HG03378 (cell line): ENCODE measurements at regions not wholly inside any gene's neighbourhood (a gene's known extent, or its start where the extent isn't known, plus 50 kb on each side); places are given as distances from the start of the nearest gene placed in this dataset.

Experiments
- ATAC-seq: cut with Tn5 transposase; IDR thresholded peaks from one replicate; pipeline ENCODE4 v1.9.1; 2021; ENCODE audit warnings: mild to moderate bottlenecking, moderate library complexity; ENCODE audit not compliant: unreplicated experiment

DNA sequence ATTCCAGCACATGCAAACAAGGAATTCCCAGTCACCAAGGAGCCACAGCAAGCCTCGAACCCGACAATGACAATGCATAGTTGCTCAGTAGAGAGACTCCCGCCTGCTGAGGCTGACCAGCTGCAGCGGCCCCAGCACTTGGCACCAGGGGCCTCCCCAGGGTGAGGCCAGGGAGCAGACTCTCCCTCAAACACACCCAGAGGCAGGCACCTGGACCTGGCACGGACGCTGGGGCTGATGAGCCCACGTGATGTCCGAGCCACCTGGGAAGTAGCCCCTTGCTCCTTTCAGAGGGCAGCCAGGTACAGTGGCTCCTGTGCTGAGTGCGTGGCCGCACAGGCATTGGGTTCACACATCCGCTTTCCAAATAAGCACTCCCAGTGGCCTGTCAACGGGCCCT lies 315.9 kb upstream of the TGFBR2 start:
- ATAC-seq = no peak

DNA sequence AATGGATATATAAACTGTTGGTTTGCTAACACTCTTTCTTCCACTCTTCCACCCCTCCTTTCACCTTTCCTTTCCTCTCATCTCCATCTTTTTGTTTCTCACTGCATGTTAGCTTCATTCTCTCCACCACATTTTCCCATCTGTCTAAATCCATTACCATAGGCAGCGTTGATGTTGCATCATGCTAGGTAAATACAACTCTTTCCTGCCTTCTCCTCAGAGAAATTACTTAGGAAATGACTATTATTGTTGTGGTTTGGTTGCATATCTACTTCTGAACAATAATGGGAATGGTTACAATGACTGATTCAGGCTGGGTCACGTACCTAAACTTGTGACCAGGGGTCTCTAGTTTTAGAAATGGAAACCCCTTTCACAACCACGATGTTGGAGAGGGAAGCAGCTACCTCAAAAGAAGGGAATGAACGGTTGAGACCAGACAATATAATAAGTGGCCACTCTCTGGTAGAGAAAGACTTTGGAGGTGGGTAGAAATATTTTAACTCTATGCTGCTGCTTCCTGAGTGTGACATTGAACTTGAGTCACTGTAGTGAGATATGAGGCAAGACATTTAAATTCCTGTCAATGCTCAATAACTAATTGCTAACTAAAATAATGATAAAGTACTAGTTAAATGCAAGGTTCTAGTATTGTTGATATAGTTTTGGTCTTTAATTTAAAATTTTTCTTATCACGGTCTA lies 314.1 kb upstream of the TGFBR2 start:
- no peak for ATAC-seq

DNA sequence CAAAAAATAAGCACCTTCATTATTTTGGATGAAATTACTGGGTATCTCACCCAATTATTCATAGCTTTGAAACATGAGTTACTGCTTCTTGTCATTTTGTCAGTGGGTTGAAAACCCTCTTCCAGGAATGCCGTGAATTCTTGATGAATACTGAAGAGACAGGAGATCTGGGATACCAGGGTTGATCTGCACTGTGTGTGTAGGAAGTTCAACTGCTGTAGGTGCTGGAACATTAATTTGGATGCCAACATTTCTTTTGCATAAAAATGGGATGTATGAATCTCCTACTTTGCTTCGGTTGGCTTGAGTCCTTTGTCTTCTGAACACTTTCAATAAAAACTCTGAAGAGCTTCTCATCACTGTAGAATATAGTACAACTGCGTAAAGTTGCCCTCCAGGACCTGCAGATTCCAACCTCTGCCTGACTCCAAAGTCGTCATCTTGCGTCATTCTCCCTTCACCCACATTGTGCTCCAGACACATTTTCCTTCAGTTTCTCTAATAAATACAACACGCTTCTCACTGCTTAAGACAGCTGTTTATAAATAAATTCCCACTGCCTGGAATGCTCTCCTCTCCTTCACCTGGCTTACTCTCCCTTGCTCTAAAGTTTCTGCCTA lies 312.7 kb upstream of the TGFBR2 start:
- ATAC-seq = no peak

DNA sequence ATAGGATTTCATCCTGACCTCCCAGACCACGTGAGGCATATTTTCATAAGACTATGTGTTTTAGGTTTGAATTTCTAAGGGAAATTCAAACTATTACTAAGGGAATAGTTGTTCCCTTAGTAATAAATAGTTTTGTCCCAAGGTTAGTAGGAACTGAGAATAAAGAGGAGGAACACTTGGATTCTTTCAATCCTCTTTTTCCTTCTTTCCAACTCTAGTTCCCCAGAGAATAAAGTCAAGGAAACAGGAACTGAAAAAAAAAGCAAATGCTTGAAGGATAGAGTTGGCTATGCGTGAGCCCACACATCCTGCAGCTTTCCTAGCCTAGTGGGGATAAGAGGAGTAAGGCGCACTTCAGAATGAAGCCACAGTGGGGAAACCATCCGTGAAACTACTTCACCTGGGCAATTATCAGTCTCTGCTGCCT lies 312.1 kb upstream of the TGFBR2 start:
- no peak for ATAC-seq

DNA sequence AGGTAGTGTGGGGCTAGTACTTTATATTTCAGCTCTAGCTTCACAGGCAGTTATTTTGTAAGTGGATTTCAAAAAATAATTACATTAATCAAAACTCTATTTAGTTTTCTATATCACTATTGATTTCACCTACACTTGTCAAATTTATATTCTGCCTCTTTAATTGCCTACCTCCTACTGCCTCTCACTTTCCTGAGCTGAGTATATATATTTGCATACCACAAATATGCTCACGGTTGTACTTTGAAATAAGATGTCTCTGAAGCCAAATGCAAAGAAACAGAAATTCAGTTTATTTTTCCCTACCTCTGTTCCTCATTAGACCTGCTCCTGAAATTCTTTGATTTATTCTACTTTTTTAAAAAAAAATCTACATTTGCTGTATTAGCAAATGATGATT lies 309.3 kb upstream of the TGFBR2 start:
- ATAC-seq = no peak

DNA sequence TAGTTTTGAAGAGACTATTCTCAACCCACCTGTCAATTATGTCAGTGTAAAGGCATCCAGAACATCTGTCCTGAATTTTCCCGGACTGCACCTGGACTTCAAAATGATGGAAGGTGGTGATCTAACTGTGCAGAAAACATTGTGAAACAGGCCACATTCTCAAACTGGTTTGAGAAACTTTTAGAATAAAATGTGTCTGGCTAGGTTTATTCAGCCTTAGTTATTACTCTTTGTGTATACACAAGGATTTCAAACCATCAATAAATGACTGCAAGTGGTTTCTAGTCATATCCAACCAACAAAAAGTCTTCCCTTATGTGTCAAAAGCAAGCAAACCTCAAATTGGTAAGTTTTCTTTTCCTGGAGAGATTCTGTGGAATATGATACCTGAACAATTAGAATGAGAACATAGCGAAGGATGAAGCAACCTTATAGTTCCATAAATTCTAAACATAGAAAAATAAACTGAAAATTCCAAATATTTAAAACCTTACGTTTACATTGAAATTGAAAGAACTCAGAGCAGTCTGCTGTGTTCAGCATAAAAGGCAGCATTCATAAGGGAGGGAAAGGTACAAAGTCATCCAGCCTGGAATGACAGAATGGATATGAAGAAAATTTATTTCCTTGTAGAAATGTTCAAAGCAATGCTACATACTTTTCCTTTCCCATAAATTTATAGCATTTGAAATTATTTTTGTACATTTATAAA lies 306.6 kb upstream of the TGFBR2 start:
- ATAC-seq = no peak

DNA sequence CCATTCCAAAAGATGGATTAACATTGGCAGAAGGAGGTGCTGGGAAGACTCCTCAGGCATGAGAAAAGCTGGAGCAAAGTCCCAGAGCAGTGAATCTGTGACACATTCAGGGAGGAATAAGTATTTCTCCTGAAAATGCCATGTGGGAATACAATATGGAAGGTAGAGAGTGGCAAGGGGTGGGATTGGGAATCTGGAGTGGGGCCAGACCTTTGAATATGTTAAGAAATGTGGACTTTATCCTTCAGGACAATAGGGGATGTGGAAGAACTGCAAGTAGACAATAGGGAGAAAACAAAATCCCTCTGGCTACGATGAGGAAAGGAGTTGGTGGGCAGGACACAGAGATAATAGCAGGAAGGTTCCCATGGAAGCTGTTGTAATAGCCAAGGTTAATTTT lies 305.6 kb upstream of the TGFBR2 start:
- no peak for ATAC-seq

DNA sequence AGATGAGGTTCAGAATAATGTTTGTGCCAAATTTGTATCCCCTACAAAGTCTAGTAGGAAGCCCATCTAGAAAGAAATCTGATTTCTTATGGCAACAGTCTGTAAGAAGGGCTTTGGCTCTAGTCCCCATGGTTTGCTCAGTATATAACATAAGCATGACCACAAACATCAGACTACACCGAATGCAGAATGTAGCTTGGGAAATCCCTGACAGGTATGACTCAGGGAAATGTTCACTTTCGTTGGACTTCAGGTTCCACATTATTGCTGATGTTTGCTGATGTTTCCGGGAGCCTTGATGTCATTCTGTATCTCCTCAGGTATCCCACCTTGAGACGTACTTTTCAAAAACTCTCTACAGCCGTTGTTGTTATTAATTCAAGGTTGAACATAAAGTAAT lies 304.4 kb upstream of the TGFBR2 start:
- no peak for ATAC-seq

DNA sequence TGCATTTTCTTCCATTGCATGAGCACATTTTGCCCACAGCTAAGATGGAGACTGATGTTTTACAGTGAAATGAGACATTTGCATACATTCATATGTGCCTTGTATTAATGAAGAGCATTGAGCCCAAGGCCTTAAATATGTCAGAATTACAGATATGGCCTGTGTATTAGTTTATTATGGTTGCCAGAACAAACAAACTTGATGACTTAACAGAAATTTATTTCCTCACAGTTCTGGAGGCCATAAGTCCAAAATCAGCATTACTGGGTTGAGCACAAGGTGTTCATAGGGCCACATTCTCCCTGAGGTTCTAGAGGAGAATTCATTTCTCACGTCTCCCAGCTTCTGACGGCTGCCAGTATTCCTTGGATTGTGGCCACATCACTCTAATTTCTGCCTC lies 302.6 kb upstream of the TGFBR2 start:
- ATAC-seq = no peak

DNA sequence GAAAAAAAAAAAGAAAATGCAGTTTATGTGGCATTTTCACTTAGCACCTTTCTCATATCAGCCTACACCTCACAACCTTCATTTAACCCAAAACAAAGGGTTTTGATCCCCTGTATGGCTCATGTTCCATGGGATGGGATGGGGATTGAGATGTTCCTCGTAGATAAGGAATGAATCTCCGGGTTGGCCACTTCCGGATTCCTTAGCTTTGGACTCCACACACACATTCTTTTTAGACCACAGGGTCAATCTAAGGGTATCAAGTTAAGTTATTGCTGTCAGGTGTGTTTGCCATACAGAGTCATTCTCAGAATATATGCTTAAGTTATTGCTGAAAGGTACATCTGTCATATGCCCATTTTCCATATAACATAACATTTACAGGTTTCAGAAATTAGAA lies 301.4 kb upstream of the TGFBR2 start:
- ATAC-seq = no peak

DNA sequence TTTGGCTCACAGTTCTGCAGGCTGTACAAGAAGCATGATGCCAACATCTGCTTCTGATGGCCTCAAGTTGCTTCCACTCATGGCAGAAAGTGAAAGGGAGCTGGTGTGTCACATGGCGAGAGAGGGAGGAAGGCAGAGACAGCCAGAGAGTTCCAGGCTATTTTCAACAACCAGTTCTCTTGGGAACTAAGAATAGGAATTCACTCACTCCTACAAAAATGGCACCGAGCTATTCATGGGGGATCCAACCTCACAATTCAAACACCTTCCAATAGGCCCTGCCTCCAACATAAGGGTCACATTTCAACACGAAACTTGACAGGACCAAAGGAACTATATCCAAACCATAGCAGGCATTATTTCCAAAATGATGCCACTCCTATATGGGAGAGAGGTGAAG lies 299.5 kb upstream of the TGFBR2 start:
- no peak for ATAC-seq

DNA sequence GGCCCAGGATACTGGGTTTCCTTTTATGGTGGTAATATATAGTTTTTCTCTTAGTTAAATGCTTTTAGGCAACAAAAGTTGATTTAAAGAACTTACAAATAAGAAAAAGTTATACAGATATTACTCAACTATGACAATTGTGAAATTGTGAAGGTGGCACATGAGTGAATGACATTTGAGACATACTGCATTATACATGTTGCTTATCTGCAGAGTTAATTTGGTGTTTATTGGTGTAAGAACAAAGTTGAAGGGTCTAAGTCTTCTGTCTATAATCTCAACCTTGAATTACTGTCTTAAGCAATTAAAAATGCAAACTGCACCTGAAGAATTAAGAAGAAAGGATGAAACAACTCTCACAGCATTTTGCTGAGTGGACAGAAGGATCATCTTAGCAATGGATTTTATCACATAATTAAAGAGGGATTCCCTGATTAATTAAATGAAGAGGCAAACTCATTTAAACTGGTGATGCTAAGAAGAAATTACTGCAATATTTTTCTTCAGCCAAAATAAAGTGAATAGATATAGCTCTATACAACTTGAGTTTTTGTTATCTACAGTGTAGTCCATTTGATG lies 298.9 kb upstream of the TGFBR2 start:
- ATAC-seq = no peak

DNA sequence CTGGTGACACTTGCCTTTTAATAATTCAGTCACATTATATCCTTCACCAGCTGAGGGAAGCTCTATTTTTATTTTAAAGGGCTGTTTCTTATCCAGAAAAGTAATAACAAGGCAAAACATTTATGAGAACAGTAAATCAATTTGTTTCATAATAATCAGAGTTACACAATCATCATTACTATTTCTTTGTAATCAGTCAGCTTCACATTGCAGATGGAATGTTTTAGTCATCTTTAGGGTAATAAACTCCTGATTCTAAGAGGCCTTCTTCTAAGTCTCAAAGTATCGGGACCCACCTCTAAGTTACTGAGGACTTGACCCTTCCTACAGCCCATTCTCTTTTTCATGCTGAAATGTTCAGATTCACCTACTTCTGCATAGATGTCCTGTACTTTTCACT lies 298.3 kb upstream of the TGFBR2 start:
- ATAC-seq = no peak

DNA sequence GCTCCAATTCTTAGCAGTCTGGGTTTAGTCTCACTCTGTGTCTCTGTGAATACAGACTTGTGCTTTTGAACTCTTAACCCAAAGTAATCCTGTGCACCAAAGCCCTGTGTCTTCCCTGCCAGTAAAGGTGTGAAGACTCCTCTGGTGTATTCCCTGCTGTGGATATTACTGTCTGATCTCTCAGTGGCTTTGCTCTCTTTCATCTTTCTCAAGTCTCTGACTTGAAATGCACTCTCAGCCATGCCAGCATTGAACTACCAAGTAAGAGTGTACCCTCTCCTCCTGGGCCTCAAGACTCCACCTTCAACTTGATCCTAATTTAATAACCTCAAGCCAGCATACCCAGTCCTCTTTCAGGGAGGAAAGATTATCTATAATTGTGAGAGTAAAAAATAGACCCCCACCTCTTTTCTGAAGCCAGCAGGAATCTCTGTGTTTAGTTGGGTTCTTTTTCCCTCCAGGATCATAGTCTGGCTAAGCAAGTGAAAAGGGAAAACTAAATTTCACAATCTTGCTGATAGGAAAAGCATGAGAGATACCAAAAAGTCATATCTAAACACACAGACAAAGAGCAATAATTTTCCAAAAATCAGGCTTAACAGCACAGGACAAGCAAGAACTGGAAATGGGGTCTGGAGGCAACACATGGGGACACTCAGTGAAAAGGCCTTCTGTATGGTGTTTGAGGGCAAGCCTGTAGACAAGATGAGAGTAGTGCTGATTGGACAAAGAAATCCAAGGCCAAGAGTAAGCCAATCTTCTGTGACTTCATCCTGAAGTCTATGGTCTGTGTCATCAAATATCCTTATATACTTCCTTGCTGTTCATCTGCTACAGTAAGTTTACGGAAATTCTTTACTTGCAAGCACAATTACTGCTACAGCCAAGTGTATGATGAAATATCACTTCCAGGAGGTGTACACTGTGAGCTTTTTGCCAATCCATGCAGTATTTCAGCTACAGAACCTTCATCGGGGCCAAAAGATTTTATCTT lies 296.1 kb upstream of the TGFBR2 start:
- no peak for ATAC-seq

DNA sequence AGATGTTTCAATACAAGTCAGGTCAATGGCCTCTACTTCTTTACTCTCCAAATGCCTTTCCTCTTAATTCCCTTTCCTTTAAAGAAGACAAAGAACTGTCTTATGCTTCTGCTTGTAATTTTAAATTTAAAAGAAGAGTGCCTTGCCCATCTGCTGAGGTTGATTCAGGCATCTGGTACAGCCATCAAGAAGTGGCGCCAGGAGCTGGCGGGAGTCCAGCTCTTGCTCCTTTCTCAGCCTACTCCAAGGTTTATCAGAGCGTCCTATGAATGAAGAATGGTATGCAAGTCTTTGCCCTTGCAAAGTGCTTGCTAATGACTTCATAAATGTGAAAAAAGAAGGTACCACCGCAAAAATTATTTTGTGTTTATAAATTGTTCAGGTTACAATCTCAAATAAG lies 294.6 kb upstream of the TGFBR2 start:
- no peak for ATAC-seq

DNA sequence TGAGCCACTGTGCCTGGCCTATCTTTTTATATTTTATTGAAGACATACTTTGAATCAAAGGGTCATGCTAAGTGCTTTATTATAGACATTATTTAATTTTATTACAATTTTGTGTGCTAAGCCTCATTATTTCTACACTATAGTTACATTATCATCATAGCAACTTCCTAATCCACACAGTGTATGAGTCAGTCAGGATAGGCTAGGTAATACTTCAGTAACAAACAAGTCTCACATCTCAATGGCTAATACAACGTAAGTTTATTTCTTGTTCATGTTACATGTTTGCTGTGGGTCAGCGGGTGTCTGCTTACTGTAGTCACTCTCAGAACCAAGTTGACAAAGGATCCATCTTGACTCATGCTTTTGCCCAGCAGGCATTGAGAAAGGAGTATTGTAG lies 292.6 kb upstream of the TGFBR2 start:
- no peak for ATAC-seq

DNA sequence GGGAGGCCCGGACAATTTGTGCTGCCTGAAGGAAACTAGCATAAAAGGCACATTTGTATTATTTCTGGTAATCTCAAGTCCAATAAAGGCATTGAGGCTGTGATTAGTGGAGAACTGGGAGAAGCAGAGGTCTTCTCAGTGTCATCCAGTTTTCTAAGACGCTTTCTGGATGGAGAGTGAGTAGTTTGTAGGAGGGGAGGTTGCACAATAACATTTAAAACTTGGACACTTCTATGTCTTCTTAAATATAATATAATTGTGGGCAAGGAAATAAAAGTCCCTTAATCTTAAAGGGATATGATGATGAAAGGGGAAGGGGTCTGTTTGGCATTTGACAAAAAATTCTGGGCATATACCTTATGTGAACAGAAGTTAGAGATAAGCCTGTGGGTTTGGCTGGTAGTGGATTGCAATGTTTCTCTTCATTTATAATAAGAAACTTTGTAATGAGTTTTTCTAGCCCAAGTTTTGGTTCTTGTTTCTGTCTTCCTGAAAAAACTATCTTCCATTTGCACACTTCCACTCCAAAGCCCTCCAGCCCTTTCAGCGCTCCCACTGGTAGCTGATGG lies 291.6 kb upstream of the TGFBR2 start:
- no peak for ATAC-seq

DNA sequence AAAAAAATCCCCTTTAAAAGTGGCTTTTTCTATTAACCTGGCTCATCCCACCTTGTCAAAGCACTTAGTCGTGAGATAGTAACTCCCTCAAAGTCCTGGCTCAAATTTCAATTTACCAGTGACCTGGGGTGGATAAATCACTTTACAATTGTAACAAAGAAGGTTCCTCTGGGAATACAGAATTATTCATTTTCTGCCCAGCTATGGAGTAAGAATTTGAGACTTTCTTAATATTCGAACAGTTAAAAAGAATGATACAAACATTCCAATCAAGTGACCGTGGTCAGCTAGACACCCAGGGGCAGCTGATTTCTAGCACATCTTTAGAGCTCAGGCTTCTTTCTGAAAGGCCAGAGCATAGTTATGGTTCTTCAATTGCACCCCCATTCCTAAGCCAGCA lies 291.0 kb upstream of the TGFBR2 start:
- no peak for ATAC-seq

DNA sequence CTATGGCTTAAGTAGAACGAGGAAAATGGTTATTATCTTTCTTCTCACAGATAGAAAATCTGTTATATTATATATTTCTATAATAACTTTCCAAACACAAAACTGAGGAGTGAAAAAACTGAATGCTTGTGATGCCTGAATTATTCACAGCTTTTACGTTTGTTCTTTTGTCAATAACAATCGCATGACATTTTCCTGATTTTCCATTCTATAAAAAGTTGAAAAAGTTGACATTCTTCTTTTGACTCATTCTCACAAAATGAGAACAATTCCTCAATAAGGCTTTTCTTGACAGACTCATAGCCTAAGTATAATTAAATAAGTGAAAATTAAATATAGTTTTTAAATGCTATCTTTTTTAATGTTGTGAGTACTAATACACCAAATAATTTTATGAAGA lies 288.8 kb upstream of the TGFBR2 start:
- no peak for ATAC-seq

DNA sequence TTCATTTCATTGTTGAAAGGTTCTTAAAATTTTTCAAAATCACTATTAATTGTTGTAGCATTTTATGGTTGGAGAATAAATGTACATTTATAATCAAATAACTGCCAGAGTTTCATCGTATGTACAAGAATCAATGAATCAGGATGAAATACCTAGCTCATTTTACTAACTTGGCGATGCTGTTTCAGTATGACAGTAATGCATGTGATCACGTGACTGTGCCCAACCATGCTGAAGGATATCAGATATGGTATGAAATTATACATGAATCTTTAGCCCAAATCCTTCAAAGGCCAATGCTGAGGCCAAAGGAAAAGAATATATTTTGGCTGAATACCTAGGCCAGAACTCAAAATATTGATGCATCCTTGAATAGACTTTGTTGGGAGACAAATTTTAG lies 288.3 kb upstream of the TGFBR2 start:
- ATAC-seq = no peak
